Right ventricle myocardium inferior (tissue), 1 donor: ENCODE measurements at regions not wholly inside any gene's neighbourhood (a gene's known extent, or its start where the extent isn't known, plus 50 kb on each side); places are given as distances from the start of the nearest gene placed in this dataset.

Source experiments
- ATAC-seq: fragments of 200-7000 bp; cut with Tn5 transposase; one replicate; pipeline ENCODE4 v1.9.1; 2020; ENCODE audit warnings: mild to moderate bottlenecking, moderate library complexity
- DNase-seq: peaks from one replicate; pipeline ENCODE4 v3.0.0; 2021; ENCODE audit errors: missing footprints
- intact Hi-C: fragments of 100-400 bp; cut with DNase I; formaldehyde crosslinking; loops from one replicate; pipeline ENCODE4 v1.11.0; 2022
- donor health status: DM: no; HTN: yes; CAD: no; lungs with severe emphysema.

GRCh38 chr2:52765735-52766134 lies 1001.9 kb upstream of the CHAC2 start:
- no peak for ATAC-seq
- DNase-seq: no peak
- intact Hi-C loops: no loop called here

GRCh38 chr2:52749764-52750163 lies 1017.8 kb upstream of the CHAC2 start:
- intact Hi-C loops: no loop called here
- no peak for DNase-seq
- no peak for ATAC-seq

- ATAC-seq (no peak), DNase-seq (no peak)
- intact Hi-C loops: no loop called here
These were observed 1022.5 kb upstream of the CHAC2 start for GRCh38 chr2:52745144-52745543.

- ATAC-seq (no peak), DNase-seq (no peak)
- intact Hi-C loops: no loop called here
These were observed 1034.7 kb upstream of the CHAC2 start for GRCh38 chr2:52732849-52733395.

- intact Hi-C loops: no loop called here
- DNase-seq: no peak
- no peak for ATAC-seq
These were observed 1043.0 kb upstream of the CHAC2 start for GRCh38 chr2:52724585-52724984.

DNA sequence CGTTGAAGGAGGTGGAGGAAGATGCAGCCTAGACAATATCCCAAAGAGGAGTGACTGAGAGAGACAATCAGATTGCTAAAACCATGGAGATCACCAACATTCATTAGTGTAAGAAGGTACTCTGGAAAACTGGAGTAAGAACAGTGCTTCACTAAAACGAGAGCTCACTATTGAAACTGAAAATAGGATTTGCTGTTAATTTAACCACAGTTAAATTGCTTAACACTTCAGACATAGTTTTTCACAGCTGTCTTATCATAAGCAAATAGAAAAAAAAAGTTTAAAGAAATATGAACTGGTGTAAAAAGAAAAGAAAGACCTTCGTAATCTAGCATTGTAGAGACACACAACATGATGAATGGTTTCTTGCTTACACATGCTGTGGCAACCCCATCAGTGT lies 1049.8 kb upstream of the CHAC2 start:
- no peak for ATAC-seq
- intact Hi-C loops: no loop called here
- DNase-seq: no peak

DNA sequence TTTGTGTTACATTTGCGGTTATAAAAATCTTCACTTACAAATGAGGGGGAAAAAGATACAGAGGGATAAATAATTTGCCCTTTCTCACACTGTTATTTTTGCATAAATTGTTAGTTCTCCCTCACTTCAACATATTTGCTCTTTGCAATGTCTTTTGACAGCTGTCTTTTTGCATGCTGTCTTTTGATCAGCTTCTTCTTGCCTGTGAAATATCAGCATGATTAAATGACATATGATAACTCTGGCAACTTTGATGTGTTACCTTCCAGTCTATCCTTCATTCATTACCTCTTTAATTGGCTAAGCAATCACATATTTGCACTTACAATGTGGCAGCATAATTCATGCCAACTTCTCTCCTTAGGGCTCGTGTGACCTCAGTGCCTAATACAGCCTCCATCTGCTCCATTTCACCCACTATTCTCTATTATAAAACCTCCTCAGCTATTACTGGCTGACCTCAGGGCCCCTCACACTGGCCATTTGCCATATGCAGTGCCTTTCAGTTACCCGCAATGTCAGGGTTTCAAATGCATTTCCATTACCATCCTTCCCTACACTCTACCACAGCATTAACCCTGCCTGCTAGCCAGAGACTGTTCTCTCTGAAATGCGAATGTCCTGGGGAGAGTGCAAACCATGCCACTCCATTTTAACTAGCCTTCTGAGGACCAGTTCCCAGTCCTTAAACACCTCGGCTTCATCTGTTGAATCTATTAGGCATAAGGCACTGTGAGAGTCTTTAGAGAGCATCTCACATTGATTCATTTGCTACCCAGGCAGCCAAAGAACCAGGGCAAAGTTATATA lies 1056.6 kb upstream of the CHAC2 start:
- intact Hi-C loops: no loop called here
- ATAC-seq (no peak), DNase-seq (peak; percentile 62)

- intact Hi-C loops: no loop called here
- DNase-seq (no peak), ATAC-seq (no peak)
These were observed 1063.4 kb upstream of the CHAC2 start for GRCh38 chr2:52704251-52704650.

DNA sequence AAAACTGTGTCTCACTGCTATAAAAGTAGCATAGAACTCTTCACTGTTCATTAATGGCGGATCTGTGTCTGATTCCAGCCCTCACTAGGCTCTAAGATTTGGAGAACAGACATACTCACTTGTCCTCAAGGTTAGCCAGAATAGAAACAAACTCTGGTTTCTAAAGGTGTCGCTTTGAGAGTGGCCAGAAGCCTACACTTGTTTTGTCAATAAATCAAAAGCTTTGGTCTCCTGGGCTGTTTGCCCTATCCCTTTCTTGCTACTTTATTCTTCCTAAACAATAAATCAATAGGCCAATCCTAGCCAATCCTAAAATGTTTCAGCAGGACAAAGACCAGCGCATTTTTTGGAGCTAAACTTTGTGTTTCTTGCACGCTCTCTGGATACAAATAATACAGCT lies 1064.6 kb upstream of the CHAC2 start:
- ATAC-seq (no peak), DNase-seq (no peak)
- intact Hi-C loops: no loop called here

- DNase-seq: no peak
- no peak for ATAC-seq
- intact Hi-C loops: no loop called here
These were observed 1069.2 kb upstream of the CHAC2 start for GRCh38 chr2:52698408-52698807.

DNA sequence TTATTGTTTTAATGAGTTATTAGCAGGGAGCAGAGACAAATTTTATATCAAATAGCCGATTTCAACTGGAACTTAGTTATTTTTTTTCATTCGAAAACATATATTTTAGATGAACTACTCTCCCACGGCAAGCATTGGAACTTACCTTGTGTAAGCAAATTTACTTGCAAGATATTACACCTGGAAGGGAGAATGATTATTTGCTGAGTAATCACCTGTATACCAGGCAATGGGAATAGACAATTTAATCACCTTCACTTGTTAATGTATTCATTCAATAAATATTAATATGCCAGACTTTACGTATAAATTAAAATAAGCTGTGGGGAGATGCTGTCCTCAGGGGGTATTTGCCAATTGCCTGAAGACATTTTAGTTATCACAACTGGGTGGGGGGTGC lies 1069.9 kb upstream of the CHAC2 start:
- ATAC-seq: no peak
- no peak for DNase-seq
- intact Hi-C loops: no loop called here

DNA sequence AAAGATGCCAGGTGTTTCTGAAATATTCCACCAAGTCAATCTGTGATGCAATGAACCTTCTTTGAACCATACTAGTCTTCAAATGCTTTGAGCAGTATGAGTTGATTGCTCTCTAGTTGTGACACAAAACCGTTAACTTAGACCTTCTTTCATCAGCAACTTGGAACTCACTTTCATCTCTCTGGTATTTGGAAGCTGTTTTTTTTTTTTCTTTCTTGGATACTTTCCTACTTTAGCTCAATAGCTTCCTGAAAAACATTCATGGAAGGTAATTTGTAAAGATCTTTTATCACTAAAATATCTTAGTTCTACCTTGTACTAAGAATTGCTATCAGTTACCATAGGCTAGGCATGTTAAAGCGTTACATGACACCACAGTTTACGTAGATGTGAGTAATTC lies 1071.9 kb upstream of the CHAC2 start:
- ATAC-seq (no peak), DNase-seq (no peak)
- intact Hi-C loops: no loop called here

DNA sequence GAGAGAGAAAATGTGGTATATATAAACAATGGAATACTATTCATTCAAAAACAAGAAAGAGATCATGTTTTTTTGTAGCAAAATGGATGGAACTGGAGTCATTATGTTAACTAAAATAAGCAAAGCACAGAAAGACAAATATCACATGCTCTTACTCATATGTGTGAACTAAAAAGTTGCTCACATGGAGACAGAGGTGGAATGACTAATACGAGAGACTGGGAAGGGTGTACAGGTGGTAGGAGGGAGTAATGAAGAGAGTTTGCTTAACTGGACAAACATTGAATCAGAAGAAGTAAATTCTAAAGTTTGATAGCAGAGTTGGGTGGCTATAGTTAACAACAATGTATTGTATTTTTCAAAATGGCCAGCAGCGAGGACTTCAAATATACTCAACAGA lies 1080.7 kb upstream of the CHAC2 start:
- intact Hi-C loops: no loop called here
- ATAC-seq (no peak), DNase-seq (no peak)

- intact Hi-C loops: no loop called here
- no peak for ATAC-seq
- no peak for DNase-seq
These were observed 1091.5 kb upstream of the CHAC2 start for GRCh38 chr2:52676056-52676455.

DNA sequence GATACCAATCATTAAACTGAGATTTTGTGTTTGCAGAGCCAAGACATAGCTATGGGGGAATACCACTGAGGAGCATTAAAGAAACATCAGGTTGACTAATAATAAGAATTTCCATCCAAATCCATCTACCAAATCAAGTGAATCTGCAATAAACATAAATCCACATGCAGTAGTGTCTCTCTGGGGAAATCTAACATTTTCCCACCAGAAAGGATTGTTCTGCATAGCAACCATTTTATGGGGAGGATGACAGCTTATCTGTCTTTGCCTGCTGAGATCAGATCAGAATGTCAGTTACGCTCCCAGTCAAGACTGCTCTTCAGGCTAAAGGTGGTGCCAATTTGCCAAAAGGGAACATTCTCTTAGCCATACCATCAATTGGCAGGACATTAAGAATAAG lies 1098.9 kb upstream of the CHAC2 start:
- DNase-seq (no peak), ATAC-seq (no peak)
- intact Hi-C loops: no loop called here

GRCh38 chr2:52659546-52659945 lies 1108.1 kb upstream of the CHAC2 start:
- intact Hi-C loops: no loop called here
- no peak for ATAC-seq
- DNase-seq: no peak

GRCh38 chr2:52658598-52658997 lies 1109.0 kb upstream of the CHAC2 start:
- intact Hi-C loops: no loop called here
- DNase-seq (no peak), ATAC-seq (no peak)

DNA sequence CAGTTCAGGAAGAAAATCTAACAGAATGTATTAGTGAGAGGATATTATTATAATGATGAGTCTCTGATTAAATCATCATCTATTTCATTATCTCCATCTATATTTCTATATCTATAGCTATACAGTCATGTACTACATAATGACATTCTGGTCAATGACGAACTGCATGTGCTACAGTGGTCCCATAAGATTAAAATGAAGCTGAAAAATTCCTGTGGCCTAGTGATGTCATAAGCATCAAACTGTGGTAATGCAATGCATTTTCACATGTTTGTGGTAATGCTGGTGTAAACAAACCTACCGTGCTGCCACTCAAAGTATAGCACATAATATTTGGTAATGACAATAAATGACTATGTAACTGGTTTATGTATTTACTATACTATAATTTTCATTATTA lies 1127.9 kb upstream of the CHAC2 start:
- intact Hi-C loops: no loop called here
- ATAC-seq (no peak), DNase-seq (no peak)

GRCh38 chr2:52632543-52632942 lies 1135.1 kb upstream of the CHAC2 start:
- DNase-seq (no peak), ATAC-seq (no peak)
- intact Hi-C loops: no loop called here

GRCh38 chr2:52629944-52630343 lies 1137.7 kb upstream of the CHAC2 start:
- intact Hi-C loops: no loop called here
- DNase-seq (no peak), ATAC-seq (no peak)

- DNase-seq (no peak), ATAC-seq (no peak)
- intact Hi-C loops: no loop called here
These were observed 1138.1 kb upstream of the CHAC2 start for GRCh38 chr2:52629531-52629930.
